ENCODE measurements at regions not wholly inside any gene's neighbourhood (a gene's known extent, or its start where the extent isn't known, plus 50 kb on each side); places are given as distances from the start of the nearest gene placed in this dataset.
A peak's percentile ranks its signal among the peaks of the same experiment; 100 is the strongest.

- Histone ChIP-seq H3K27ac (replicated peaks) (no peak overlapping the region), H3K4me1 (peaks cover 5% of the 10 kb centered on the region), H3K4me3 (no peak overlapping the region), H3K27me3 (ENCODE audit: low read depth) (peaks cover 30% of the 10 kb centered on the region), H3K36me3 (no peaks in the 10 kb centered on the region), H3K9me3 (replicated peaks) (no peaks in the 10 kb centered on the region)
- TF ChIP-seq CTCF (IDR thresholded peaks at IDR 0.05; ENCODE audit: borderline replicate concordance): no peak
- intact Hi-C loops (cut with micrococcal nuclease): loop anchor here (2.0 to 5.0 kb wide), 2 partner anchors 127 to 240 kb away; no protein-coding TSS in a partner anchor
- no peak for DNase-seq
Measured at GRCh38 chr18:24727685-24728084, 267.2 kb downstream of the HRH4 start.

- intact Hi-C loops (cut with micrococcal nuclease): no loop called here
- Histone ChIP-seq H3K27ac (replicated peaks) (no peak overlapping the region), H3K4me3 (no peak overlapping the region), H3K9me3 (replicated peaks) (no peaks in the 10 kb centered on the region), H3K27me3 (ENCODE audit: low read depth) (peaks cover 52% of the 10 kb centered on the region), H3K4me1 (peaks cover 10% of the 10 kb centered on the region), H3K36me3 (no peaks in the 10 kb centered on the region)
- TF ChIP-seq CTCF (IDR thresholded peaks at IDR 0.05; ENCODE audit: borderline replicate concordance): no peak
- DNase-seq: no peak
Measured at GRCh38 chr18:24731158-24731557, 270.7 kb downstream of the HRH4 start.

- no peak for TF ChIP-seq CTCF (IDR thresholded peaks at IDR 0.05; ENCODE audit: borderline replicate concordance)
- DNase-seq: no peak
- Histone ChIP-seq H3K27me3 (ENCODE audit: low read depth) (peaks cover 52% of the 10 kb centered on the region), H3K36me3 (no peaks in the 10 kb centered on the region), H3K27ac (replicated peaks) (no peak overlapping the region), H3K4me1 (peaks cover 5% of the 10 kb centered on the region), H3K9me3 (replicated peaks) (no peaks in the 10 kb centered on the region), H3K4me3 (no peak overlapping the region)
- intact Hi-C loops (cut with micrococcal nuclease): no loop called here
Measured at GRCh38 chr18:24731981-24732380, 271.5 kb downstream of the HRH4 start.

GRCh38 chr18:24734058-24734457 is 273.6 kb downstream of the HRH4 start:
- TF ChIP-seq CTCF (IDR thresholded peaks at IDR 0.05; ENCODE audit: borderline replicate concordance): peak; percentile 48
- H3K27me3 ChIP-seq (ENCODE audit: low read depth): peaks cover 43% of the 10 kb centered on the region
- H3K4me1 ChIP-seq: peaks cover 5% of the 10 kb centered on the region
- H3K4me3 ChIP-seq: no peak overlapping the region
- intact Hi-C loops (cut with micrococcal nuclease): no loop called here
- no peak for DNase-seq
- H3K36me3 ChIP-seq: no peaks in the 10 kb centered on the region
- no peaks in the 10 kb centered on the region for H3K9me3 ChIP-seq (replicated peaks)
- H3K27ac ChIP-seq (replicated peaks): no peak overlapping the region

- Histone ChIP-seq H3K9me3 (replicated peaks) (no peaks in the 10 kb centered on the region), H3K27me3 (ENCODE audit: low read depth) (peaks cover 39% of the 10 kb centered on the region), H3K4me3 (no peak overlapping the region), H3K36me3 (no peaks in the 10 kb centered on the region), H3K4me1 (peaks cover 5% of the 10 kb centered on the region), H3K27ac (replicated peaks) (no peak overlapping the region)
- DNase-seq: no peak
- intact Hi-C loops (cut with micrococcal nuclease): no loop called here
- TF ChIP-seq CTCF (IDR thresholded peaks at IDR 0.05; ENCODE audit: borderline replicate concordance): no peak
Measured at GRCh38 chr18:24735624-24736231, 275.3 kb downstream of the HRH4 start.

All from left ventricle myocardium inferior (tissue), 1 donor.